Vagina (tissue), 2 donors: ENCODE measurements at regions not wholly inside any gene's neighbourhood (a gene's known extent, or its start where the extent isn't known, plus 50 kb on each side); places are given as distances from the start of the nearest gene placed in this dataset.

Experiments
- DNase-seq, 2 donors: peaks; one replicate each; pipeline ENCODE4 v3.0.0-alpha.2; 2017; ENCODE audit errors: extremely low spot score in 2 of 2
- H3K27ac ChIP-seq: fragments of 200-600 bp; sonication (generic); one replicate; pipeline ENCODE4 v1.5.1; 2019
- H3K27me3 ChIP-seq: fragments of 200-600 bp; sonication (generic); one replicate; pipeline ENCODE4 v1.5.1; 2019
- H3K36me3 ChIP-seq, 2 donors: fragments of 200-600 bp; sonication (generic); one replicate each; pipeline ENCODE4 v1.5.1; 2017 to 2019
- H3K4me1 ChIP-seq: fragments of 200-600 bp; sonication (generic); one replicate; pipeline ENCODE4 v1.5.1; 2019
- H3K4me3 ChIP-seq, 2 donors: fragments of 200-600 bp; sonication (generic); 1 replicate in 1 of 2; 2 replicates in 1 of 2; pipeline ENCODE4 v1.5.1; 2016 to 2019
- H3K9me3 ChIP-seq: fragments of 200-600 bp; sonication (generic); one replicate; pipeline ENCODE4 v1.5.1; 2019
- CTCF ChIP-seq, 3 experiments: fragments of 450-650 bp in 2 of 3; fragments of 200-600 bp in 1 of 3; sonication (generic) in 1 of 3; IDR thresholded peaks; one replicate each; pipeline ENCODE4 v1.5.1; 2017 to 2019; ENCODE audit warnings: antibody characterized with exemption in 3 of 3, mild to moderate bottlenecking in 2 of 3, moderate library complexity in 2 of 3
- POLR2A ChIP-seq, 2 donors: fragments of 450-650 bp; IDR thresholded peaks; one replicate each; pipeline ENCODE4 v1.6.1; 2017; ENCODE audit warnings: antibody characterized with exemption in 2 of 2, mild to moderate bottlenecking in 2 of 2, moderate library complexity in 2 of 2
- POLR2AphosphoS5 ChIP-seq, 2 donors: sonication (generic); formaldehyde crosslinking; IDR thresholded peaks; one replicate each; pipeline ENCODE4 v1.9.0; 2017; ENCODE audit warnings: antibody characterized with exemption in 2 of 2, mild to moderate bottlenecking in 2 of 2, low read depth in 1 of 2; ENCODE audit not compliant: insufficient read depth in 1 of 2
- intact Hi-C: fragments of 100-400 bp; cut with DNase I; formaldehyde crosslinking; loops from one replicate; pipeline ENCODE4 v1.15.1; 2023

DNA sequence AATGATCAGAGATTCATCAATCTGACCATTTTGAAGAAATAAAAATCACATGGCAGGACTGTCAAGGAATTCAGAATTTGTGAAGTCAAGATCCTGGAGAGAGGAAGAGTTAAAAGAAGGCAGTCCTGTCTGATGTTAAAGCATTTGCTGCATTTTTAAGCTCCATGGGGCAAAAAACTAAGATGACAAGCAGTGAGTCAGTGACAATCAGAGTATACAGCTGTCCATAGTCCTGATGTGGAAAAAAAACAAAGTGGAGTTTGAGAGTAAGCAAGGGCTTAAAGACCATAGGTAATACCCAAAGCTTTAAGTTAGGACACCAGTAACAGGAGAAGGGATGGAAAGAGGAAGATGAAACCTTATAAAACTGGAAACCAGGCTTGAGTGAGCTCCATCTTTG, 412.7 kb upstream of the ANKRD30A start:
- intact Hi-C loops: no loop called here
- no peak for TF ChIP-seq CTCF (IDR thresholded peaks at IDR 0.05)
- no peak for TF ChIP-seq POLR2A (IDR thresholded peaks at IDR 0.05)

GRCh38 chr10:36711361-36711760, 414.0 kb upstream of the ANKRD30A start:
- H3K27me3 ChIP-seq: no peaks in the 10 kb centered on the region
- no peaks in the 10 kb centered on the region for H3K9me3 ChIP-seq
- intact Hi-C loops: no loop called here
- H3K27ac ChIP-seq: no peak overlapping the region
- no peaks in the 10 kb centered on the region for H3K4me1 ChIP-seq
- no peak for DNase-seq
- H3K4me3 ChIP-seq: no peak overlapping the region
- TF ChIP-seq POLR2AphosphoS5 (IDR thresholded peaks at IDR 0.05; ENCODE audit: insufficient read depth in 1 of 2, low read depth in 1 of 2) (no peak), CTCF (IDR thresholded peaks at IDR 0.05) (no peak), POLR2A (IDR thresholded peaks at IDR 0.05) (no peak)
- no peaks in the 10 kb centered on the region for H3K36me3 ChIP-seq

More for the DNA sequence above, 412.7 kb upstream of the ANKRD30A start:
- H3K36me3 ChIP-seq: no peaks in the 10 kb centered on the region
- no peak for DNase-seq
- no peaks in the 10 kb centered on the region for H3K9me3 ChIP-seq
- H3K4me3 ChIP-seq: no peak overlapping the region
- H3K27ac ChIP-seq: no peak overlapping the region
- no peaks in the 10 kb centered on the region for H3K27me3 ChIP-seq
- H3K4me1 ChIP-seq: no peaks in the 10 kb centered on the region

DNA sequence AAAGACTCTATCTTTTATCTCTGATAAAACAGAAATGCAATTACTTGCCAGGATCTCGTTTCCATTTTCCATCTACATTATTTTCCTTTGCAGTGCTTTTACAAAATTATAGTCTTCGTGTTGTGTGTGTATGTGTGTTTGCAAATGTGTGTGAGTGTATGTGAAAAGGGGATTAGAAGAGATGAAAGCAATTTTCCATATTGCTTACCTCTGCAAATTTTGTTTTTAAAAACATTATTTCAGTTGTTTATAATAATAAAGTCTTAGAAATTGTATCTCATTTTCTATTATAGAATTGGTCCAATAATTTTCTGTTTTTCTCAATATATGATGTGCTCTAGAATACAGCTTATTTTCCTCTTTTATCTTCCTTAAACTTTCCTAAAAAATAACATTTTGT, 421.3 kb upstream of the ANKRD30A start:
- TF ChIP-seq POLR2A (IDR thresholded peaks at IDR 0.05) (no peak), POLR2AphosphoS5 (IDR thresholded peaks at IDR 0.05; ENCODE audit: insufficient read depth in 1 of 2, low read depth in 1 of 2) (no peak), CTCF (IDR thresholded peaks at IDR 0.05) (no peak)
- Histone ChIP-seq H3K27me3 (no peaks in the 10 kb centered on the region), H3K27ac (no peak overlapping the region), H3K9me3 (no peaks in the 10 kb centered on the region), H3K4me3 (no peak overlapping the region), H3K36me3 (no peaks in the 10 kb centered on the region), H3K4me1 (no peaks in the 10 kb centered on the region)
- no peak for DNase-seq
- intact Hi-C loops: no loop called here

DNA sequence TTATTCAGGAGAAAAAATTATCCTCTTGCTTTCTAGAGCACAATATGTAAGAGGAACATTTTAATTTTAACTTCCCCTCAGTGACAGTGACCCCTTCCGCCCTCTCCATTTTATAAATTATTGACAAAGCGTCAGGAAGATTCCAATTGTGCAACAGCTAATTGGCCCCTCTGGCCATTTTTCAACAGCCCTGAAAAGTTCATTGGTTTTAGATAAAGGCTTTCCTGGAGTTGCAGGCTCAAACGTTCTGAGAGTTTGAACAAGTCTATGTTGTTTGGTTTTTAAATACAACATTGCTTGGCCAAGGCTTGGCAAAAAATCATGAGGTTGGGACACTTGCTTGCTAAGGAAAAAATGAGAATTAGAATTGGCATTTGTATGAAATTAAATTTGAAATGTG, 422.2 kb upstream of the ANKRD30A start:
- Histone ChIP-seq H3K36me3 (no peaks in the 10 kb centered on the region), H3K27me3 (no peaks in the 10 kb centered on the region), H3K4me3 (no peak overlapping the region), H3K9me3 (no peaks in the 10 kb centered on the region), H3K27ac (no peak overlapping the region), H3K4me1 (no peaks in the 10 kb centered on the region)
- intact Hi-C loops: no loop called here
- TF ChIP-seq CTCF (IDR thresholded peaks at IDR 0.05) (no peak), POLR2A (IDR thresholded peaks at IDR 0.05) (no peak), POLR2AphosphoS5 (IDR thresholded peaks at IDR 0.05; ENCODE audit: insufficient read depth in 1 of 2, low read depth in 1 of 2) (no peak)
- no peak for DNase-seq

GRCh38 chr10:36700123-36700522, 425.3 kb upstream of the ANKRD30A start:
- TF ChIP-seq POLR2A (IDR thresholded peaks at IDR 0.05) (no peak), POLR2AphosphoS5 (IDR thresholded peaks at IDR 0.05; ENCODE audit: insufficient read depth in 1 of 2, low read depth in 1 of 2) (no peak), CTCF (IDR thresholded peaks at IDR 0.05) (no peak)
- H3K27me3 ChIP-seq: no peaks in the 10 kb centered on the region
- intact Hi-C loops: no loop called here
- H3K36me3 ChIP-seq: no peaks in the 10 kb centered on the region
- no peak overlapping the region for H3K4me3 ChIP-seq
- H3K9me3 ChIP-seq: no peaks in the 10 kb centered on the region
- no peak for DNase-seq
- no peaks in the 10 kb centered on the region for H3K4me1 ChIP-seq
- no peak overlapping the region for H3K27ac ChIP-seq
